ENCODE measurements at regions not wholly inside any gene's neighbourhood (a gene's known extent, or its start where the extent isn't known, plus 50 kb on each side); places are given as distances from the start of the nearest gene placed in this dataset.

GRCh38 chrX:113906168-113906567 lies 677.7 kb upstream of the HTR2C start:
- no peaks in the 10 kb centered on the region for H3K9me2 ChIP-seq (ENCODE audit: insufficient read depth, low read length)
- no peaks in the 10 kb centered on the region for H3K79me2 ChIP-seq (replicated peaks; ENCODE audit: insufficient read depth, low read length)
- no peak overlapping the region for H3K4me2 ChIP-seq (ENCODE audit: low read length)
- H3K27me3 ChIP-seq (ENCODE audit: insufficient read depth, low read depth, low read length), result no peaks in the 10 kb centered on the region
- no peak overlapping the region for H3K27ac ChIP-seq (ENCODE audit: low read length)
- H3K36me3 ChIP-seq (ENCODE audit: insufficient read depth, low read length), result no peaks in the 10 kb centered on the region
- no peak overlapping the region for H2AFZ ChIP-seq (ENCODE audit: low read depth, low read length)
- no peaks in the 10 kb centered on the region for H4K20me1 ChIP-seq (ENCODE audit: insufficient read depth)
- H3K9ac ChIP-seq (ENCODE audit: low read length), result no peak overlapping the region
- no peaks in the 10 kb centered on the region for H3F3A ChIP-seq (ENCODE audit: insufficient read depth, low read length, poor library complexity, severe bottlenecking)
- TF ChIP-seq EP300 (conservative IDR thresholded peaks at IDR 0.05; ENCODE audit: poor library complexity, severe bottlenecking) (no peak), TAF1 (IDR thresholded peaks at IDR 0.05; ENCODE audit: low read depth) (no peak), MXI1 (conservative IDR thresholded peaks at IDR 0.05; ENCODE audit: poor library complexity, severe bottlenecking) (no peak), POLR2AphosphoS5 (IDR thresholded peaks at IDR 0.05) (no peak), EZH2 (IDR thresholded peaks at IDR 0.05; ENCODE audit: borderline replicate concordance, insufficient read depth, low read length, poor library complexity, severe bottlenecking) (no peak), RAD21 (conservative IDR thresholded peaks at IDR 0.05) (no peak), REST (IDR thresholded peaks at IDR 0.05; ENCODE audit: borderline replicate concordance) (no peak), SMC3 (conservative IDR thresholded peaks at IDR 0.05; ENCODE audit: poor library complexity) (no peak)
- no peak overlapping the region for H3K4me3 ChIP-seq (ENCODE audit: low read length)
- H3K9me3 ChIP-seq (ENCODE audit: low read length), result no peaks in the 10 kb centered on the region

GRCh38 chrX:113892891-113893290 lies 691.0 kb upstream of the HTR2C start:
- Histone ChIP-seq H3K79me2 (replicated peaks; ENCODE audit: insufficient read depth, low read length) (no peaks in the 10 kb centered on the region), H3F3A (ENCODE audit: insufficient read depth, low read length, poor library complexity, severe bottlenecking) (no peaks in the 10 kb centered on the region), H4K20me1 (ENCODE audit: insufficient read depth) (no peaks in the 10 kb centered on the region), H3K9me2 (ENCODE audit: insufficient read depth, low read length) (no peaks in the 10 kb centered on the region), H3K9ac (ENCODE audit: low read length) (no peak overlapping the region), H2AFZ (ENCODE audit: low read depth, low read length) (no peak overlapping the region), H3K27ac (ENCODE audit: low read length) (no peak overlapping the region), H3K27me3 (ENCODE audit: insufficient read depth, low read depth, low read length) (no peaks in the 10 kb centered on the region), H3K36me3 (ENCODE audit: insufficient read depth, low read length) (no peaks in the 10 kb centered on the region), H3K4me3 (ENCODE audit: low read length) (no peak overlapping the region), H3K9me3 (ENCODE audit: low read length) (no peaks in the 10 kb centered on the region), H3K4me2 (ENCODE audit: low read length) (no peak overlapping the region)
- no peak for TF ChIP-seq TAF1 (IDR thresholded peaks at IDR 0.05; ENCODE audit: low read depth)
- no peak for TF ChIP-seq POLR2AphosphoS5 (IDR thresholded peaks at IDR 0.05)
- TF ChIP-seq RAD21 (conservative IDR thresholded peaks at IDR 0.05), result no peak
- no peak for TF ChIP-seq CTCF (IDR thresholded peaks at IDR 0.05; ENCODE audit: poor library complexity, severe bottlenecking)
- TF ChIP-seq SMC3 (conservative IDR thresholded peaks at IDR 0.05; ENCODE audit: poor library complexity), result no peak
- TF ChIP-seq EZH2 (IDR thresholded peaks at IDR 0.05; ENCODE audit: borderline replicate concordance, insufficient read depth, low read length, poor library complexity, severe bottlenecking), result no peak
- TF ChIP-seq REST (IDR thresholded peaks at IDR 0.05; ENCODE audit: borderline replicate concordance), result no peak
- TF ChIP-seq MXI1 (conservative IDR thresholded peaks at IDR 0.05; ENCODE audit: poor library complexity, severe bottlenecking), result no peak
- no peak for TF ChIP-seq EP300 (conservative IDR thresholded peaks at IDR 0.05; ENCODE audit: poor library complexity, severe bottlenecking)
